ENCODE measurements at regions not wholly inside any gene's neighbourhood (a gene's known extent, or its start where the extent isn't known, plus 50 kb on each side); places are given as distances from the start of the nearest gene placed in this dataset.
A peak's percentile ranks its signal among the peaks of the same experiment; 100 is the strongest.
"Not testable (repeated sequence)": the region's sequence is repeated elsewhere in the genome, so short reads cannot be mapped to it uniquely, and the experiment has no call there.

GRCh38 chr3:72659596-72659995 lies 188.6 kb downstream of the SHQ1 start:
- no peak for DNase-seq

GRCh38 chr3:72659188-72659587 lies 189.1 kb downstream of the SHQ1 start:
- no peak for DNase-seq

- no peak for DNase-seq
These were observed 189.7 kb downstream of the SHQ1 start for GRCh38 chr3:72658466-72659100.

- peak; percentile 56 for DNase-seq
These were observed 190.6 kb downstream of the SHQ1 start for GRCh38 chr3:72657666-72658065.

GRCh38 chr3:72655723-72656122 lies 192.5 kb downstream of the SHQ1 start:
- no peak for DNase-seq

DNA sequence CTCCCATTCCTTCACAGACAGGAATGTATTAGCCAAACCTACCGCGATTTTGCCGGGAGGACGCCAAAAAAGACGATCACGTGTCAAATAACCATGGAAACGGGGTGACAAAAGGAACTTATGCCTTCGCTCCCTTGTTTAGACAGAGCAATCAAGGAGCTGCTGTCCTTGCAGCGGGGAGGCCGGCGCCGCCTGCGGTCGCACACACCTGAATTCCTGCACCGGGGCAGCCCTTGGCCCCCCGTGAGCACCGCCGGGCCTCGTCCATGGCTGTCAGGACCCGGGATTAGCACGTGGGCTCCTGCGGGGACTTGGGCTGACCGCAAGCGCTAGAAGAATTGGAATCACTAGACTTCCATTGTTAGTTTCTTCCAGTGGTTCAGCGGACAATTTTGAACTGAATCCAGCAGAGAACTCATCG lies 193.1 kb downstream of the SHQ1 start:
- no peak for DNase-seq

DNA sequence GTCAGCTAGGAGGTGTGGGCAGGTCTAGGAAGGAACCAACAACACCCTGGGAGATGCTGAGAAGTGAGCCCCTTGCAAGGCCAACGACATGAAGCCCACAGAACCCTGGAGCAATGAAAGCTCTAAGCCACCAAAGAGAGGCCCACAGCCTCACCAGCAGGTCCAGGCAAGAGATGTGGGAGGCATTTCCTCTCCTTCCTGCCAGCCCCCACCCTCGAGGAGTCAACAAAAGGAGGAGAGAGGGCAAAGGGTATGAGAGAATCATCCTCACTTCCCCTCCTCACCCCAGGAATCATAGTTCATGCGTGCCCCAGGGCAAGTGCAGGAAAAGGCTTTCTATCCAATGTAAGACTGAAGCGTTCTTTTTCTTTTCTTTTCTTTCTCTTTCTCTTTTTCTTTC lies 195.8 kb downstream of the SHQ1 start:
- DNase-seq = no peak

DNA sequence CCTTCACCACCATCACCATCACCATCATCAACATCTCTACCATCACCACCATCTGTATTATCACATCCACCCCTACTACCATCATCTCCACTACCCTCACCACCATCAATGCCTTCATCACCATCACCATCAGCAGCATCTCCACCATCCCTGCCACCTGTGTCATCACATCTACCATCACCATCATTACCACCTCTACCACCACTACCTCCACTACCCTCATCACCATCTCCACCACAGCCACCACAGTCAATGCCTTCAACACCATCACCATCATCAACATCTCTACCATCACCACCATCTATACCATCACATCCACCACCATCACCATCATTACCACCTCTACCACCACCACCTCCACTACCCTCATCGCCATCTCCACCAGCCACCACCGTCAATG lies 196.7 kb downstream of the SHQ1 start:
- no peak for DNase-seq

DNA sequence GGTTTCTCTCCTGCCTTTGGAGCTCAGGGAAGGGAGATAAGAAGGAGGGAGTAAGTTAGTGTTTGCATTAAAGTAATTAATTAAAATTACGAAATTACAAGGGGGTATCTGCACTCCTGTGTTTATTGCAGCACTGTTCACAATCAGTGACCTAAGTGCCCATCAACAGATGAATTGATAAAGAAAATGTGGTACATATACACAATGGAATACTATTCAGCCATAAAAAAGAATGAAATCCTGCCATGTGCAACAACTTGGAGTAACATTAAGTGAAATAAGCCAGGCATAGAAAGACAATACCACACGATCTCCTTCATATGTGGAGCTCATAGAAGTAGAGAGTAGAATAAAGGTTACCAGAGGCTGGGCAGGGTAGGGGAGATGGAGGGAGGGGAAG lies 202.0 kb downstream of the SHQ1 start:
- no peak for DNase-seq

DNA sequence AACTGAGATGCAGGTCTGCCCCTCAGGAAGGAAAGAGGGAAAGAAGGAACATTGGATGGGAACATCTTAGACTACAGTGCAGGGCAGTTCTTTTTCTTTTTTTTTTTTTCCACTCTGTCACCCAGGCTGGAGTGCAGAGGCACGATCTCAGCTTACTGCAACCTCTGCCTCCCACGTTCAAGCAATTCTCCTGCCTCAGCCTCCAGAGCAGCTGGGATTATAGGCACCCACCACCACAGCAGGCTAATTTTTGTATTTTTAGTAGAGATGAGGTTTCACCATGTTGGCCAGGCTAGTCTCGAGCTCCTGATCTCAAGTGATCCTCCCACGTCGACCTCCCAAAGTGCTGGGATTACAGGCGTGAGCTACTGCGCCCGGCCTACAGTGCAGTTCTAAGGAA lies 204.6 kb downstream of the SHQ1 start:
- DNase-seq = not testable (repeated sequence)

DNA sequence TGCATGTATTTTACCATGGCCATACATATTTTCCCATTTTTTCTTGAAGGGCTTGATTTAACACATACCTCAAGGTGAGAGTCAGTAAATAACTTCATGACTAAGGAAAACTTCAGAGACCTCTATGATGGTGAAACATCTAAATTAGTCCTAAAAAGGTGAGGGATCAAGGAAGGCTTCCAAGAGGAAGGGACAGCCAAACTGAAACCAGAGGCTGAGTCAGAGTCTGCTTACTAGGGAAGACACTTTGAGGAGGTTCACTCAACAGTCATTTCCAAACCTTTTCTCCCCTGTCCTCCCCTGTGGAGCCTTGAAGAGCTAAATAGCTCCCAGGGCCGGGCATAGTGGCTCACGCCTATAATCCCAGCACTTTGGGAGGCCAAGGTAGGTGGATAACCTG lies 206.6 kb downstream of the SHQ1 start:
- DNase-seq = no peak

GRCh38 chr3:72641072-72641471 lies 207.2 kb downstream of the SHQ1 start:
- no peak for DNase-seq

- no peak for DNase-seq
These were observed 211.2 kb downstream of the SHQ1 start for GRCh38 chr3:72636969-72637597.

- no peak for DNase-seq
These were observed 212.7 kb downstream of the SHQ1 start for GRCh38 chr3:72635551-72635950.

- DNase-seq = no peak
These were observed 214.1 kb downstream of the SHQ1 start for GRCh38 chr3:72634128-72634527.

DNA sequence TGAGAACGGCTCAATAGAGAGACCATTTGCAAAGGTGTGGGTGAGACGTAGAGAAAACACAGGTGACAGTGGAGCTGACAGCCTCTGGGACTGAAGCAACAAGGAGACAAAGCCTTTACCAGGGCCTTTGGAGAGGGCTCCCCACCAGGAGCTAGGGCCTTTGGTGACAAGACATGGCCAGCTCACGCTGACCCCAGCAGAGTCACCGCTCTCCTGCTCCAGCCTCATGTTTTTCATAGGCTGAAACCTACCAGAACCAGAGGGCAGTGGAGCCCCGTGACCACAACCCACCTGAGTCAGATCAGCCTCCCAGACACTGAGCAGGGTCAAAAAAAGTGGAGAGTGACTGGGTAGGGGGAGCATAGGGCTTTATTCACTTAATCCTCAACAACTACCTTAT lies 214.7 kb downstream of the SHQ1 start:
- DNase-seq = no peak

DNA sequence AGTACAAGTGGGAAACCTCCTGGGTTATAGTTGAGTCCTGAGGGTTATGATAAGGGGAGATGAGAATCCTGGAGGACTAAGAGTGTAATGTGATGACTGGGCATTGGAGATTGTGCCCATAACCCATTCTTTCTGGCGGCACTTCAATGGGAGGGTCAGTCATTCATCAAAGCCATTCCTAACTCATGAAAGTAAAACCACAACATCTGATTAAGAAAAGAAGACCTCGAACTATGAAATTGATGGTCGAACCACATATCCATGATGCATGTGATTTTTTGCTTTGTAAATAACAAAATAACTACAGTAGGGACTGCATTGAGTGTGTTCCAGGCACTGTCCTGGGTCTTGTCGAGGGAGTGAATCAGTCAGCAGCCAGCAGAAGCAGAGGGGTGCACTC lies 215.1 kb downstream of the SHQ1 start:
- no peak for DNase-seq

DNA sequence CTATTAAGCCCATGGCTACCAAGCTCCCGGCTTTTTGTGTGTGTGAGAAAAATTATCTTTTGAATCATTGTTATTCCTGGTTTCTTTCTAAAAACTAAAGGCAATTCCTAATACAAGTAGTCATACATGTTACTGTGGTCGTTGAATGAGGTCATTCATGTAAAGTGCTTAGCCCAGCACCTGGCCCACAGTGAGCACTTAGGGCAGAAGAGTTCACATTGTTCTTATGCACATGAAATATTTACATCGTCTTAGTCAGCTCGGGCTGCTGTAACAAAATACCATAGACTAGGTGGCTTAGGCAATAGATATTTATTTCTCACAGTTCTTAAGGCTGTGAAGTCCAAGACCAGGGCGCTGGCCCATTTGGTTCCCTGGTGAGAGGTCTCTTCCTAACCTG lies 216.1 kb downstream of the SHQ1 start:
- no peak for DNase-seq

DNA sequence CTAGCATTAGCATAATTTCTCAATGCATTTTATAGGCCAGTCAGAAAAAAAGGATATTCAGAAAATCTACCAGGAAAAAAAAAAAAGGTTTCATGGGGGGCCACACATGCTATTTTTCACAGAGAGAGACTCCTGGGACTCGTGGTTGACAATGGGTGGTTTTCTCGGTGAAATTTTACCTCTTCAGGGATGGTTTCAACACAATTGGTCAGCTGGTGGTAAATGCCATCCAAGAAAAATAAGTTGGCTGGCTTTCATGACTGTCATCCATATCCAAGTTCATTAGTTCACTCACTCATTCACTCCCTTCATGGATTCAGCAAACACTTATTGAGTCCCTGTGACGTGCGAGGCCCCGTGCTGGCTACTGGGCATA lies 217.3 kb downstream of the SHQ1 start:
- DNase-seq = no peak

- DNase-seq = no peak
These were observed 217.8 kb downstream of the SHQ1 start for GRCh38 chr3:72630327-72630968.

DNA sequence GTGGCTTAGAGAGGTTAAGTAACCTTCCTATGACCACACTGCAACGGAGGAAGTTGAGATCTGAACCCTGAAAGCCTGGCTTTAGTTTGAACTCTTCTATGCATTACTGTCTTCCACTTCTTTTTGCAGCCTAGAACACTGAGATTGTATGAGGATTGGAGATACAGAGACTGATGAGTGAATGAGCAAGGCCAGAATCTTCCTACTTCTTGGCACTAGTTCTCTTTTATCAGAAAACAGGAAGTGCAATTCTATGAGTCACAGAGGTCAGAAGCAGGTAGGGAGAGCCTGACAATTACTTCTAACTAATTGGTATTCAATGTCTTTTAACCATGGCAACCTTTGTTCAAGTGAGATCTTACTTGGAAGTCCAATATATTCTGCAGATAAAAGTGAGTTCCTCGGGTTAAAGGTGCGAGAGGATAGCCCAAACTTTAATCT lies 219.0 kb downstream of the SHQ1 start:
- peak; percentile 17 for DNase-seq

DNA sequence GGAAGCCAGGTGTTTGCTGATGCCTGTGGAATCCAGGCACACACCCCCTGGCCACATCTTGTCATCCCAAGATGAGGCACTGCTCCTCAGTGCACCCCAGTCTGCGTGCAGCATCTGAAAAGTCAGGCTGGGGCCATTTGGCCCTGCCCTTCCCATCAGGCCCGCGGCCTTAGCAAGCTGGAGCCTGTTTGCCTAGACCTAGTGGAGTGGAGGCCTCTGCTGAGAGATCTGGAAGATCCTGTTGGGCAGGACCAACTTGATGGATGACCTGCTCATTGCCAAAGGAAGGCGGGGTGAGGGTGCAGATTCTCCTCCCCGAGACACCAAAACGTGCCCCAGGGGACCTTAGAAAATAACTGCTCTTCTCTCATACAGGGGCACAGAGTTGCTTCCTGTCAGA lies 220.2 kb downstream of the SHQ1 start:
- DNase-seq = no peak

DNA sequence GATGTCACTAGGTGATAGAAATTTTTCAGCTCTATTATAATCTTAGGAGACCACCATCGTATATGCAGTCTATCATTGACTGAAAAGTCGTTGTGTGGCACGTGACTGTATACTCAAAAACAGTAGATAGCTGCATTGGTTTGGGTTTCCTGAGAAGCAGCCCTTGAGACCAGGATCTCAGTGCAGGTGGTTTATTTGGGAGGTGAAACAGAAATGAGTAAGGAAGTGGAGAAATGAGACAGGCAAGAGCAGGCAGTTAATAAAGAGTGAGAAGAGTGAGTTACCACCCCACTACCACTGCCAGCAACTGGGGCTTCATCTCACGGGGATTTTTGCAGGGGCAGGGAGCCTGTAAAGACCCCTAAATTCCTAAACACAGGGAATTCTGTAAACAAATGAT lies 221.0 kb downstream of the SHQ1 start:
- DNase-seq = no peak

DNA sequence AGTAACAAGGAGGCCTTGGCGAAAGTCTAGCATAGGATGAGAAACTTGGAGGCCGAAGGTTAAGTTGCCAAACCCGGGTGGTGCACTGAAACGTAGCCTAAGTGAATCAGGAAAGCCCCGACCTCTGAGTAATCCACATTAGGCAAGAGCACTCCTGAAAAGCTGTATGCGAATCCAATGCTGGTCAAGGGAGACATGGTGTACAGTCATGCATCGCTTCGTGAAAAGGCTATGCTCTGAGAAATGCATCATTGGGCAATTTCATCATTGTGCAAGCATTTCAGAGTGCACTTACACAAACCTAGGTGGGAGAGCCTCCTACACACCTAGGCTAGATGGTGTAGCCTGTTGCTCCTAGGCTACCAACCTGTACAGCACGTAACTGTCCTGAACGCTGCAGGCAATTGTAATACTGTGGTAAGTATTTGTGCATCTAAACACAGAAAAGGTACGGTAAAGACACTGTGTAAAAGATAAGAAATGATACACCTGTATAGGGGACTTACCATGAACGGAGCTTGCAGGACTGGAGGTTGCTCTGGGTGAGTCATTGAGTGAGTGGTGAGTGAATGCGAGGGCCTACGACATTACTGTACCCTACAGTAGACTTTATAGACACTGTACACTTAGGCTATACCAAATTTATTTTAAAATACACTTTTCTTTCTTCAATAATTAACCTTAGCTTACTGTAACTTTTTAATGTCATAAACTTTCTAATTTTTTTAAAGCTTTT lies 222.5 kb downstream of the SHQ1 start:
- no peak for DNase-seq
